PC-9 (cell line): ENCODE measurements at regions not wholly inside any gene's neighbourhood (a gene's known extent, or its start where the extent isn't known, plus 50 kb on each side); places are given as distances from the start of the nearest gene placed in this dataset.
"Not testable (repeated sequence)": the region's sequence is repeated elsewhere in the genome, so short reads cannot be mapped to it uniquely, and the experiment has no call there.

Source experiments
- BruUV-seq: library from RNA; stranded (reverse); fragments of 400-500 nt; replicated peaks from 2 replicates; lab custom pipeline; 2021; lab: Mats Ljungman, UMichigan
- CTCF ChIA-PET: fragments of 300-600 bp; sonication (Branson Sonifier 250); formaldehyde crosslinking; loops from one replicate; lab custom pipeline; 2022; ENCODE audit warnings: antibody characterized with exemption; lab: Charles Lee
- POLR2A ChIA-PET: fragments of 300-600 bp; sonication (Branson Sonifier 250); formaldehyde crosslinking; loops from one replicate; lab custom pipeline; 2022; ENCODE audit warnings: antibody characterized with exemption; ENCODE audit not compliant: unreplicated experiment; lab: Charles Lee
- DNase-seq, 2 experiments: peaks; one replicate each; pipeline versions ENCODE4 v3.0.0 to v3.0.0-alpha.2; 2015 to 2022; ENCODE audit warnings: mixed read lengths in 1 of 2
- H2AFZ ChIP-seq: fragments of 200-600 bp; sonication (generic); 2 replicates; pipeline ENCODE4 v1.8.1; 2017; ENCODE audit warnings: antibody characterized with exemption
- H3F3A ChIP-seq: fragments of 200-600 bp; sonication (generic); 2 replicates; pipeline ENCODE4 v1.8.1; 2017; ENCODE audit warnings: antibody characterized with exemption, mild to moderate bottlenecking, low read depth; ENCODE audit not compliant: insufficient read depth
- H3K27ac ChIP-seq: fragments of 200-600 bp; sonication (generic); 2 replicates; pipeline ENCODE4 v1.6.1; 2016; ENCODE audit warnings: mixed run types
- H3K27me3 ChIP-seq: fragments of 200-600 bp; sonication (generic); 2 replicates; pipeline ENCODE4 v1.6.1; 2016; ENCODE audit warnings: low read depth, mixed run types; ENCODE audit not compliant: insufficient read depth
- H3K36me3 ChIP-seq: fragments of 200-600 bp; sonication (generic); 2 replicates; pipeline ENCODE4 v1.6.1; 2016; ENCODE audit warnings: low read depth, mixed run types
- H3K4me1 ChIP-seq: fragments of 200-600 bp; sonication (generic); replicated peaks from 2 replicates; pipeline ENCODE4 v1.6.1; 2016; ENCODE audit warnings: mixed run types; ENCODE audit not compliant: insufficient read depth
- H3K4me2 ChIP-seq: fragments of 200-600 bp; sonication (generic); 2 replicates; pipeline ENCODE4 v1.6.1; 2017; ENCODE audit warnings: mixed run types
- H3K4me3 ChIP-seq: fragments of 200-600 bp; sonication (generic); 2 replicates; pipeline ENCODE4 v1.6.1; 2016; ENCODE audit warnings: mixed run types
- H3K79me2 ChIP-seq: fragments of 200-600 bp; sonication (generic); 2 replicates; pipeline ENCODE4 v1.6.1; 2017; ENCODE audit warnings: low read depth, mixed run types
- H3K9me2 ChIP-seq: fragments of 200-600 bp; sonication (generic); 2 replicates; pipeline ENCODE4 v1.8.1; 2017; ENCODE audit warnings: mild to moderate bottlenecking; ENCODE audit not compliant: insufficient read depth
- H3K9me3 ChIP-seq: fragments of 200-600 bp; sonication (generic); 2 replicates; pipeline ENCODE4 v1.8.1; 2016; ENCODE audit warnings: low read depth; ENCODE audit not compliant: insufficient read depth
- H4K20me1 ChIP-seq: fragments of 200-600 bp; sonication (generic); 2 replicates; pipeline ENCODE4 v1.8.1; 2017; ENCODE audit not compliant: insufficient read depth
- EZH2 ChIP-seq: fragments of 200-600 bp; sonication (generic); IDR thresholded peaks from 2 replicates; pipeline ENCODE4 v1.8.0; 2017; ENCODE audit warnings: antibody characterized with exemption, low read depth
- intact Hi-C: fragments of 100-400 bp; cut with micrococcal nuclease; formaldehyde crosslinking; loops from one replicate; pipeline ENCODE4 v1.10.0; 2022; ENCODE audit not compliant: unreplicated experiment
- TF ChIP-seq, protein P1 (sequence below): fragments of 200-600 bp; sonication (generic); conservative IDR thresholded peaks from 2 replicates; pipeline ENCODE4 v1.6.1; 2017; ENCODE audit warnings: mixed run types, antibody characterized with exemption, mild to moderate bottlenecking, moderate library complexity

DNA sequence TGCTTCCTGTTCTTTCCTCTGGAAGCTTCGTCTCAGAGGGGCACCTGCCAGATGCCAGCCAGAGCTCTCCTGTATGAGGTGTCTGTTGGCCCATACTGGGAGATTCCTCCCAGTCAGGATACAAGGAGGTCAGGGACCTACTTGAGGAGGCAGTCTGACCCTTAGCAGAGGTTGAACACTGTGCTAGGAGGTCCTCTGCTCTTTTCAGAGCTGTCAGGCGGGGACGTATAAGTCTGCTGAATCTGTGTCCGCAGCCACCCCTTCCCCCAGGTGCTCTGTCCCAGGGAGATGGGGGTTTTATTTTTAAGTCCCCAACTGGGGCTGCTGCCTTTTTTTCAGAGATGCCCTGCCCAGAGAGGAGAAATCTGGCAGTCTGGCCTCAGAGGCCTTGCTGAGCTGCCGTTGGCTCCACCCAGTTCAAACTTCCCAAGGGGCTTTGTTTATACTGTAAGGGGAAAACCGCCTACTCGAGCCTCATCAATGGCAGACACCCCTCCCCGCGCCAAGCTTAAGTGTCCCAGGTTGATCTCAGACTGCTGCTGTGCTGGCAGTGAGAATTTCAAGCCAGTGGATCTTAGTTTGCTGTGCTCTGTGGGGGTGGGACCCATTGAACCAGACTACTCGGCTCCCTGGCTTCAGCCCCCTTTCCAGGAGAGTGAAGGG is 326.7 kb downstream of the BCKDHB start:
- no peaks in the 10 kb centered on the region for H4K20me1 ChIP-seq
- BruUV-seq = no TSS peak
- no peaks in the 10 kb centered on the region for H3K36me3 ChIP-seq
- no peak overlapping the region for H3K27ac ChIP-seq
- H3K4me1 ChIP-seq = 0 out of 2 replicates have a peak, but pooled peaks cover 2% of the 10 kb centered on the region
- intact Hi-C loops = no loop called here
- no peaks in the 10 kb centered on the region for H3F3A ChIP-seq
- no peak for DNase-seq
- H3K9me2 ChIP-seq = no peaks in the 10 kb centered on the region
- no peaks in the 10 kb centered on the region for H3K79me2 ChIP-seq
- ChIA-PET POLR2A (no interaction called here), CTCF (no interaction called here)
- no peak for TF ChIP-seq EZH2
- TF ChIP-seq, protein P1, sequence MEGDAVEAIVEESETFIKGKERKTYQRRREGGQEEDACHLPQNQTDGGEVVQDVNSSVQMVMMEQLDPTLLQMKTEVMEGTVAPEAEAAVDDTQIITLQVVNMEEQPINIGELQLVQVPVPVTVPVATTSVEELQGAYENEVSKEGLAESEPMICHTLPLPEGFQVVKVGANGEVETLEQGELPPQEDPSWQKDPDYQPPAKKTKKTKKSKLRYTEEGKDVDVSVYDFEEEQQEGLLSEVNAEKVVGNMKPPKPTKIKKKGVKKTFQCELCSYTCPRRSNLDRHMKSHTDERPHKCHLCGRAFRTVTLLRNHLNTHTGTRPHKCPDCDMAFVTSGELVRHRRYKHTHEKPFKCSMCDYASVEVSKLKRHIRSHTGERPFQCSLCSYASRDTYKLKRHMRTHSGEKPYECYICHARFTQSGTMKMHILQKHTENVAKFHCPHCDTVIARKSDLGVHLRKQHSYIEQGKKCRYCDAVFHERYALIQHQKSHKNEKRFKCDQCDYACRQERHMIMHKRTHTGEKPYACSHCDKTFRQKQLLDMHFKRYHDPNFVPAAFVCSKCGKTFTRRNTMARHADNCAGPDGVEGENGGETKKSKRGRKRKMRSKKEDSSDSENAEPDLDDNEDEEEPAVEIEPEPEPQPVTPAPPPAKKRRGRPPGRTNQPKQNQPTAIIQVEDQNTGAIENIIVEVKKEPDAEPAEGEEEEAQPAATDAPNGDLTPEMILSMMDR = no peak
- no peak overlapping the region for H3K4me3 ChIP-seq
- H3K9me3 ChIP-seq = no peaks in the 10 kb centered on the region
- no peak overlapping the region for H3K4me2 ChIP-seq
- no peak overlapping the region for H2AFZ ChIP-seq
- no peaks in the 10 kb centered on the region for H3K27me3 ChIP-seq

GRCh38 chr6:80425089-80425823 is 318.8 kb downstream of the BCKDHB start:
- H3K36me3 ChIP-seq = no peaks in the 10 kb centered on the region
- no peaks in the 10 kb centered on the region for H3K9me2 ChIP-seq
- H3K79me2 ChIP-seq = no peaks in the 10 kb centered on the region
- intact Hi-C loops = no loop called here
- H3K27ac ChIP-seq = no peak overlapping the region
- no peaks in the 10 kb centered on the region for H3K4me1 ChIP-seq
- H4K20me1 ChIP-seq = no peaks in the 10 kb centered on the region
- no peaks in the 10 kb centered on the region for H3F3A ChIP-seq
- BruUV-seq = no TSS peak
- no peak overlapping the region for H2AFZ ChIP-seq
- CTCF ChIA-PET = no interaction called here
- peaks cover 3% of the 10 kb centered on the region; the same call in 1 of the 2 replicates for H3K9me3 ChIP-seq
- DNase-seq = no peak
- TF ChIP-seq EZH2 = no peak
- TF ChIP-seq, protein P1 = no peak
- H3K4me2 ChIP-seq = no peak overlapping the region
- no peaks in the 10 kb centered on the region for H3K27me3 ChIP-seq
- POLR2A ChIA-PET = no interaction called here
- H3K4me3 ChIP-seq = no peak overlapping the region

DNA sequence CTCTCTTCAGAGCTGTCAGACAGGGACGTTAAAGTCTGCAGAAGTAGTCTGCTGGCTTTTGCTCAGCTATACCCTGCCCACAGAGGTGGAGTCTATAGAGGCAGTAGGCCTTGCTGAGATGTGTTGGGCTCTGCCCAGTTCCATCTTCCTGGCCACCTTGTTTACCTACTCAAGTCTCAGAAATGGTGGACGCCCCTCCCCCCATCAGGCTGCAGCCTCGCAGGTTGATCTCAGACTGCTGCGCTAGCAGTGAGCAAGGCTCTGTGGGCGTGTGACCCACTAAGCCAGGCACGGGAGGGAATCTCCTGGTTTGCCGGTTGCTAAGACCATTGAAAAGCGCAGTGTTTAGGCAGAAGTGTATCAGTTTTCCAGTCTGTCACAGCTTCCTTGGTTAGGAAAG is 305.0 kb downstream of the BCKDHB start:
- H3K27me3 ChIP-seq = no peaks in the 10 kb centered on the region
- no peaks in the 10 kb centered on the region for H3K4me1 ChIP-seq
- H2AFZ ChIP-seq = no peak overlapping the region
- no peaks in the 10 kb centered on the region for H3K36me3 ChIP-seq
- TF ChIP-seq EZH2 = no peak
- TF ChIP-seq, protein P1 = no peak
- no peaks in the 10 kb centered on the region for H3F3A ChIP-seq
- ChIA-PET CTCF (no interaction called here), POLR2A (no interaction called here)
- H3K9me2 ChIP-seq = no peaks in the 10 kb centered on the region
- H3K4me2 ChIP-seq = no peak overlapping the region
- no TSS peak for BruUV-seq
- no peaks in the 10 kb centered on the region for H4K20me1 ChIP-seq
- no peak for DNase-seq
- intact Hi-C loops = no loop called here
- H3K27ac ChIP-seq = no peak overlapping the region
- no peaks in the 10 kb centered on the region for H3K79me2 ChIP-seq
- no peak overlapping the region for H3K4me3 ChIP-seq
- no peaks in the 10 kb centered on the region for H3K9me3 ChIP-seq

DNA sequence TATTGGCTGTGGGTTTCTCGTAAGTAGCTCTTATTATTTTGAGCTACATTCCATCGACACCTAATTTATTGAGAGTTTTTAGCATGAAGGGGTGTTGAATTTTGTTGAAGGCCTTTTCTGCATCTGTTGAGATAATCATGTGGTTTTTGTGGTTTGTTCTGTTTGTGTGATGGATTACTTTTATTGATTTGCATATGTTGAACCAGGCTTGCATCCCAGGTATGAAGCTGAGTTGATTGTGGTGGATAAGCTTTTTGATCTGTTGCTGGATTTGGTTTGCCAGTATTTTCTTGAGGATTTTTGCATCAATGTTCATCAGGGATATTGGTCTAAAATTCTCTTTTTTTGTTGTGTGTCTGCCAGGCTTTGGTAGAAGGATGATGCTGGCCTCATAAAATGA is 301.5 kb downstream of the BCKDHB start:
- intact Hi-C loops, BruUV-seq, H3K4me2 ChIP-seq, H3K36me3 ChIP-seq, DNase-seq, CTCF ChIA-PET, H3K9me2 ChIP-seq, H2AFZ ChIP-seq, H3K79me2 ChIP-seq, H3F3A ChIP-seq, H3K27me3 ChIP-seq, H4K20me1 ChIP-seq, H3K27ac ChIP-seq, POLR2A ChIA-PET, H3K4me1 ChIP-seq, H3K4me3 ChIP-seq, H3K9me3 ChIP-seq: not testable (repeated sequence)
